ACHN (cell line): ENCODE measurements at regions not wholly inside any gene's neighbourhood (a gene's known extent, or its start where the extent isn't known, plus 50 kb on each side); places are given as distances from the start of the nearest gene placed in this dataset.
"Not testable (repeated sequence)": the region's sequence is repeated elsewhere in the genome, so short reads cannot be mapped to it uniquely, and the experiment has no call there.

Experiments used
- DNase-seq: peaks from one replicate; pipeline ENCODE4 v3.0.0-alpha.2; 2015
- in situ Hi-C: cut with HindIII; loops from 2 replicates; pipeline ENCODE4 v1.10.0; 2017; ENCODE audit warnings: low sequenced_read_pairs, low pct_ligation_motif_present, low pct_unique_long_range_greater_than_20kb

DNA sequence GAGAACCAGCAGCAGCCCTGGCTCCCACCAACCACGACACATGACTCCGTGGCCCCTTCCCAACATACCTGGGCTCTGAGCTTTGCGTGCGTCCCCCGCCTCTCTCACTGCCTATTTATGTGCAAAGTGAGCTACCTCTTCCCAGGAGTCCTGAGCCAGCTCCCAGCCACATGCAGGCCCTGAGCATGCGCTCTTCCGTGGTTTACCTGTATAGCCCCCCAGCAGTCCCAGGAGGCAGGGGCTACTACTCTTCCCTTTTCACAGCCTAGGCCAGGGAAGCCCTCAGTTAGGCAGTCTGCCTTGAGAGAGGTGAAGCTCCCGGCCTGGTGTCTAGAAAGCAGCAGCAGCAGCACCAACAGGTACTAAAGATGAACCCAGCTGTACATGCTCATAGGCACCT is 114.8 kb upstream of the CDYL start:
- DNase-seq = no peak

DNA sequence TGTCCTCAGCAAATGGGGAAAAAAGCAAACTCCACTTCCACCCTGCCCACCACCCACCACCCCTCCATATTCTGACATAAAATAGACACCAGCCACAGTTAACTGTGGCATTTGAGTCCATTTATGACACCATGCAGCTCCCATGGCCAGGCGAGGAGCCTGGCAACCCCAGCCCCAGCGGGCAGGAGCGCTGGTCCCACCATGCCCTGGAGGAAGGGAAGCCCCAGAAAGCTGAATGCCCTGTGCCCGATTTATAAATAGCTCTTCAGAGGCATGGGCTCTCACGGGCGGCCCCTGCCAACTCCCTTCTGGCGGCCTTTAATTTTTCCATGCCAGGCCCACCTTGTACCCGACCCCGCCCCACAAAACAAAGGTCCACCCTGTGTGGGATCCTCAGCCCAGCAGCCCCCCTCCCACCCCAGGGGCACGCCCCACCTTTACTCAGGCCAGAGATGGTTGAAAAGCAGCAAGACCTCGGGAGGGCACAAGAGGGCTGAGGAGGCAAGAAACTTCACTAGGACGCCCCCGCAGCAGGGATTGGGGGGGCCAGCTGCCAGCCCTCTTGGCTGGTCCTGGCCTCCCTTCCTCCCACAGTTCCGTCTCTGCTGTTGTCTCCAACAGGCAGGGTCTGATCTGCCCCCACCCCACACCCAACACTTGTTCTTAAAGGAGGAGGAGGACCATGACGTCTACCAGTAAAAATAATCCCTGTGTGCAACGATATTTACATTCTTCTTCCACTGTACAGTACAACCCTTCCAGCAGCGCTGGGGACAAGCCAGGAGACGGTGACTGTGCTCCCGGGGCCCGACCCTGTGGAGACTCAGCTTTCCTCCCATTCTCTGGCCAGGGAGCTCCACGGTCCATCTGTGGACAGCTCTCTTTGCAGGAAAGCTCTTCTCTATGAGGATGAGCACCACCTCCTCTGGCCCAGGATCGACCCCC is 115.6 kb upstream of the CDYL start:
- no peak for DNase-seq
- in situ Hi-C loops = no loop called here

More for the DNA sequence above, 114.8 kb upstream of the CDYL start:
- in situ Hi-C loops = no loop called here

DNA sequence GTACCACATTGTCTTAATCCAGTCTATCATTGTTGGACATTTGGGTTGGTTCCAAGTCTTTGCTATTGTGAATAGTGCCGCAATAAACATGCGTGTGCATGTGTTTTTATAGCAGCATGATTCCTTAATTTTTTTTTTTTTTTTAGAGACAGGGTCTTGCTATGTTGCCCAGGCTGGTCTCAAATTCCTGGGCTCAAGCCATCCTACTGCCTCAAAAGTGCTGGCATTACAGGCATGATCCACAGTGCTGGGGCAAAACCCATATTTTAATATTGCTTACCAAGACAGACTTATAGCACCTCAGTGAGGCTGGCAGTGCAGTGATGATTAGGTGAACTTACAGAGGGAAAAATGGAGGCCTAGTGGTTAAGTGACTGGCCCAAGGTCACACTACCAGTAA is 116.5 kb upstream of the CDYL start:
- DNase-seq, in situ Hi-C loops: not testable (repeated sequence)

DNA sequence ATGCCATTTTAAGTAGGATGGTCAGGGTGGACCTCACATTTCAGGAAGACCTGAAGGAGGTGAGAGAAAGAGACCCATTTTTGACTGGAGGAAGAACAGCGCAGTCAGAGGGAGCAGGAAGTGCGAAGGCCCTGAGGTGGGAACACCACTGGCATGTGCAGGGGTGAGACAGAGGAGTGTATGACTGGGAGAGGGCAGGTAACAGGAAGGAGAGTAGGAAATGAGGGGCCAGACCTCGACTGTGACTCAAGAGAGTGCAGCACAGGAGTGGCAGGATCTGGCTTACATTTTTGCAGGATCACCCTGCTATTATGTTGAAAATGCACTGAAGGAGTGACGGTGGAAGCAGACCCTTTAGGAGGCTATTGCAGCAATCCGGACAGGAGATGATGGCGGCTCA is 117.7 kb upstream of the CDYL start:
- in situ Hi-C loops = no loop called here
- DNase-seq = no peak

DNA sequence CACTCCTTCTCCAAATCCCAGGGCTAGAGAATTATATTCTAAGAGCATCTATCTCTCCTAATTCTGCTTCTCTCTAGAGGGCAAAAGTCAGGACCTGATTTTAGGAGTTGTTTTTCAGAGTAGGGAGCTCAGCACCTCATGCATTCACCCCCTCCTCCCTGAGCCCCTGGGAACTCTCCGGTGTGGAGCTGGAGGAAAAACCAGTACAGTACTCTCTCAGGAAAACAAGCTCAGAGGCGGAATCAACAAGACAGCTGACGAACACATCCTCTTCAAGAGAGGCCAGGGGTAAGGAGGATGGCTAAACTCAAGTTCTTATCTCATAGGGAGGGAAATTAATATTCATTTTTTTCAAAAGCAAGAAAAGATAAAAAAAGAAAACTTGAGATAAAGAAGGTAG is 120.1 kb upstream of the CDYL start:
- in situ Hi-C loops = no loop called here

DNA sequence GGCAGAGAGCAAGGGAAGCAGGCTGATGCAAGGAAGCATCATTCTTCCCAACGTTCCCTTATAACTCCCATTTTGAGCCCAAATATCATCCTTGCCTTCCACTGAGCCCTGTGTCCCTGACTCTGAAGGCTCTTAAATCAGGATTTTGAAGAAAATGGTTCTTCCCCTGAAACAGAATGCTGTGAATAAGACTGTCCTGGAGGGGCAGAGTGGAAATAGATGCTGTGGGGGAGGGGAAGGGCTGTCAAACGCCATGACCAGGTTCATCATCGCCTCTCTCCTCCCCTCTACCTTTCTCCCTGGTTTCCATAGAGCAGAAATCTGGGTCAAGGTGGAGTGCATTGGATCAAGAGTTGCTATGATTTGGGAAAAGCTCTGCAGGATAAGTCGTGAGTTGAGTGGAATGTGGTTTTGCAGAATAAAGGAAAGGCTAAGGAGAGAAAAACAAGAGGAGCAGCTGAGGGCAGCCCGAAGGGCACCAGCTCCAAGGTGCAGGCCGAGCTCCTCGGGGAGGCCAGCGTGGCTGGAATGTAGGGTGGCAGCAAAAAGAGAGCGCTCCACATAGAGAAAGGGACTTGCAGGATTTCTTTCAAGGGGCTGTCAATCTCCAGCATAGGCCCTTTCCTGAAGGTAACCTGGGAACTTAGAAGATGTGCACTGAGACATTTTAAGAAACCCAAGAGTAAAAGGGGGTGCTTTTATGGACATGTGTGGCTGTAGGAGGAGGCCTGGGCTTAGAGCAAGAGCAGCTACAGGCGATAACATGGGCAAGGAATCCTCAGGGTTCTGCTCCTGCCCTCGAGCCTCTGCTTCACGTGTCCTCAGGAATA is 120.8 kb upstream of the CDYL start:
- in situ Hi-C loops = no loop called here
- no peak for DNase-seq

More for the DNA sequence above, 120.1 kb upstream of the CDYL start:
- no peak for DNase-seq

DNA sequence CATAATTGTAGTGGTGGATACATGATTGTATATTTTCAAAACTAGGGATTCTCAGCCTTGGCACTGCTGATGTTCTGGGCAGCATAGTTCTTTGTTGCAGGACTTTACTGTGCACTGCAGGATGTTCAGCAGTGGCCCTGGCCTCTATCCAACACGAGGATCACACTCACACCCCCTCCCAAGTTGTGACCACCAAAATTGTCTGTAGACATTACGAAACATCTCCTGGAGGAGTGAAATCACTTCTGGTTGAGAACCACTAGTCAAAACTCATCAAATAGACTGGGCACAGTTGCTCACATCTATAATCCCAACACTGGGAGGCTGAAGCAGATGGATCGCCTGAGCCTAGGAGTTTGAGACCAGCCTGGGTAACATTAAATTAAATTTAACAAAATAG is 123.1 kb upstream of the CDYL start:
- in situ Hi-C loops = no loop called here

DNA sequence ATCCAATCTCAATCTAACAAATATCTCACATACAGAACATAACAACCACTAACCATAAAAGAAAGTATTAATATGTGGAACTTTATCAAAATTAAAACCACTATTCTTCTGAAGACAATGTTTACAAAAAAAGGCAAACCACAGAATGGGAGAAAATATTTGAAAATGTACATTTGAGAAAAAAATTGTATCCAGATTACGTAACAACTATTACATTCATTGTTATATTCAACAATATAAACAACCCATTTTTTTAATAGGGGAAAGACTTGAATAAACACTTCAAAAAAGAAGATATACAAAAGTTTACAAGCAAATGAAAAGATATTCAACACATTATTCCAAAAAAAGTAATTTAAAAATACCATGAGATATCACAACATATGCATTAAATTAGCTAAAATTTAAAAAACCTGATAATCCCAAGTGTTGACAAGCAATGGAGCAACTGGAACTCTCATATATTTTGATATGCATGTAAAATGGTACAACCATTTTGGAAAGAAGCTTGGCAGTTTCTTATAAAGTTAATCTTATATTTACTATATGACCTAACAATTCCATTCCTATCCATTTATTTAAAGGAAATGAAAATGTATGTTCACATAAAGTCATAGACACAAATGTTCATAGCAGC is 124.3 kb upstream of the CDYL start:
- no peak for DNase-seq
- in situ Hi-C loops = no loop called here

More for the DNA sequence above, 123.1 kb upstream of the CDYL start:
- DNase-seq = no peak

DNA sequence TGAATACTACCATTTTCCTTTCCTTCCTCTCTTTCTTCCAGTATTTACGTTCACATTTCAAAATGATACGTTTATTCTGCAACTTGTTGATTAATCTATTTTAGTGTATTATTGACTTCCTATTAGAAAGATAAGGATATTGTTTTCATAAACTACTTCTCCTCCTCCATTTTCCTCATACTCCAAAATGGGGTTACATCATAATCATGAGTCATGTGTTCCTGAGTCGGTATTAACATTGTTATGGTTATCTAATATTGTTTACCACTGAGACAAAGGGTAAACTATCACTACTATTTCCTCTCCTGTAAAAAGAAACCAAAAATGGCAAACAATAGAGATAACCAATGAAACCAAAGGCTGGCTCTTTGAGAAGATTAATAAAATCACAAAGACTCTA is 126.5 kb upstream of the CDYL start:
- DNase-seq = no peak
- in situ Hi-C loops = no loop called here

DNA sequence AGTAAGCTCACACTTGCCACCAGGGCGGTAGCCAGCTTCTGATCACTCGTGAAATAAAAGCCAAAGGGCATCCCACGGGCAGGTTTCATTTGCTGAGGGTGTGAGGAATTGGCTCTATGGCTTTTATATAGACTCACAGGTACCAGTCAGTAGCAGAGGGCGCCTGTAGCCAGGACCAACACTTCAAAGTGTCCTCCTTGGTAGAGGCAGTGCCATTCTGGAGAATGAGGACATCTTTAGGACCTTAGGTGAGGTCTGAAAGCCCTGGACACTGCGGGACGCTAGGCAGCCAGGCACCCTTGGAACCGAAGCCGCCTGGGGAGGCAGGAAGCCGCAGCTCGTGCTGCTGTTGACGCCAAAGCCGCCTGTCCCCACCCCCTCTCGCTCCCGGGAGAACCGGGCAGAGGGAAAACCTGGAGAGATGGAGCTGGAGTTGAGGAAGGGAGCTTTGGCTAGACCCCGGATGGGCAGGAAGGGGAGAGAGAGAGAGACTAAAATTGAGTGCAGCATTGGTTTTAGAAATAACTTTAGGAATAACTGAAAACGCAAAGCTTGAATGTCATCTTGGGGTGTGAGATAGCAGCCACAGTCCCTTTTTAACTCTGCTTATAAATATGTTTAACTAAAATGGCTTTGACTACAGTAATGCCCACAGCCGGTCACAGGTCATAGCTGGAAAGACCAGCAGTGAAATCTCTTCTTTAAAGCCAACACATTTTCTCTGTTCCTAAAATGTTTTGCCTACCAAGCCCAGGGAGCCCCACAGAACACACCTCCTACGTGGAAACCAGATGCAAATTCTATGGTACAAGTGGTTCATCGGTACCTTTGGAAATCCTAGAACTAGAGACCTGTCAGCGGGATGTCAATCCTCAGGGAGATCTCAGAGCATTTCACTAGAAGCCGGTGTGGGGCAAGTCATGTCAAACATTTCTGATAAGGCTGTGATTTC is 128.5 kb upstream of the CDYL start:
- in situ Hi-C loops = no loop called here
- peak; percentile 29 for DNase-seq

DNA sequence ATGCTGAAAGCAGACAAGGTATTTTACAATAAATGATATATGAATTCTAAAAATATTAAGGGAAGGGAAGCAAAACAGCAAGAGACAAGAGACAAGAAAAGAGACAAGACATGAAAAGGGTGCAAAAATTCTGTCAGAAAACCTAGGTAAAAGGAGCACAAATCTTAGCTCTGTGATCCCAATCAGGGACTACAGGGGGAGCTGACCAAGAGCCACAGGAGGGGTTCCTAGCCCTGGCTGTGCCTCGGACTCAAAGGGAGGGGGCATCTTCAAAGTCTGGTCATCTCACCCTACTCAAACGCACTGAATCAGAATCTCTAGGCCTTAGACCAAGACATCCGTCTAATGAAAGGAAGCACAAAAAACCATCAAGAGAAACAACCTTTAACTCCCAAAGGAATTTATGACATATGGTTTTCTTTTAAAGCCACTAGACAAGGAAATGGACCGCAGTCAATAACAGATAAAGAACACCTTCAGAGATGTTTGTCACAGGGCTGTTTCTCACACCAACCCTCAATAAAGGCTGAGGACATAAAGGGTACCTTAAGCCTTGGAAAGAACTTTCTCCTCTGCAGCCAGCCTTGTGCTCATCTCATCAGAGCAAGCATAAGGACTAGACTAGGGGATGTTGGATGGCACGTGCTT is 130.4 kb upstream of the CDYL start:
- DNase-seq = no peak
- in situ Hi-C loops = no loop called here

DNA sequence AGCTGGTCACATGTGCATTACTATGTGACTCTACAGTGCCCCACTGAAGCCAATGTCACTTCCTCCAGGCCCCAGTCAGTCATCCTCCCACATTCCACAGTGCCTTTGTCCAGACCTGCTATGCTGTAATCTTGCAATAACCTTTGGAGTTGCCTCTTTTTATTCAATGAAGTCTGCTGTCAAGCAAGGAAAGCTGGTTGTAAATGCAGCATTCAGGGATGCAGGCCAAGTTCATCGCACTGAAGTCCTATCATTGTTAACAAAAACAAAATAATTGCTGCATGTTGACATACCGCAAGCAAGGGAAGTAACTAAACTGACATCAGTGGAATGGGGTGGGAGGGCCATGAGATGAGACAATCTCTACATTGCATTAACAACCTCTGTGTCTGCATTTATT is 131.2 kb upstream of the CDYL start:
- in situ Hi-C loops = no loop called here

DNA sequence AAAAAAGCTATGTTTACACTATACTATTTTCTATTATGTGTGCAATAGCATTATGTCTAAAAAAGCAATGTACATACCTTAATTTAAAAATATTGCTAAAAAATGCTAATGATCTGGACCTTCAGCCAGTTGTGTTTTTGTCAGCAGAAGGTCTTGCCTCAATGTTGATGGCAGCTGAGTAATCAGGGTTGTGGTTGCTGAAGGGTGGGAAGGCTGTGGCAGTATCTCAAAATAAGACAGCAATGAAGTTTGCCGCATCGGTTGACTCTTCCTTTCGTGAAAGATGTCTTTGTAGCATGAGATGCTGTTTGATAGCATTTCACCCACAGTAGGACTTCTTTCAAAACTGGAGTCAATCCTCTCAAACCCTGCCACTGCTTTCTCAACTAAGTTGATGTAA is 134.7 kb upstream of the CDYL start:
- no peak for DNase-seq
- in situ Hi-C loops = no loop called here

More for the DNA sequence above, 131.2 kb upstream of the CDYL start:
- DNase-seq = no peak

DNA sequence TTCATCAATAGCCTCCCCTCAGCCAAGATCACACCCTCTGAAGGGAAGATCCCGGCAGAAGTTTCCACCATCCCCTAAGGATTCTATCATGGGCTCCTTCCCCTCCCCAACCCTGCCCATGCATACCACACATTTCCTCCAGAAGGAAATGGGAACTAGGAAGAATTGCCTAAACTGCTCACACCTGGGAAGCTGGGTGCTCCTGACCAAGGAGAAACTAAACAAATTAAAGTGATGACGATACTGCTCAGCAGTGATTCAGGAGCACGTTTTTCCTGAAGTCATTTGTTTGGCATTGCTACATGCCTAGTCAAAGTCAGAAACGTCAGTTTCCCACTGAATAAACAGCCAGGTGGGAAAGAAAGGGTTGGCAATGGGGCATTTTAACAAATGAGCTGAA is 136.1 kb upstream of the CDYL start:
- in situ Hi-C loops = no loop called here
- DNase-seq = no peak

DNA sequence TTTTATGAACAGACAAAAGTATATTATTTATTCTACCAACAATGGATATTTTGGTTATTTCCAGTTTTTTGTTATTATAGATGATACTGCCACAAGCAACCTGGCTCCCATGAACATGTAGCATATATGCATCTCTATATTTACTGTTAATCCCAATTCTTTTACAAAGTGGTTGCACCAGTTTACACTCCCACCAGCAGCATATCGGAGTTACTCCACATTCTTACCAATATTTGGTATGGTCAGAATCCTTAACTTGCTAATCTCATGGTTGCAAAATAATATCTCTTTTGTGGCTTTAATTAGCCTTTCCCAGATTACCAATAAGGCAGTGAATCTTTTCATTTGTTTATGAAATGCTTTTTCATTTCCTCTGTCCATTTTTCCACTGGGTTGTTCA is 137.6 kb upstream of the CDYL start:
- no peak for DNase-seq
- in situ Hi-C loops = no loop called here

DNA sequence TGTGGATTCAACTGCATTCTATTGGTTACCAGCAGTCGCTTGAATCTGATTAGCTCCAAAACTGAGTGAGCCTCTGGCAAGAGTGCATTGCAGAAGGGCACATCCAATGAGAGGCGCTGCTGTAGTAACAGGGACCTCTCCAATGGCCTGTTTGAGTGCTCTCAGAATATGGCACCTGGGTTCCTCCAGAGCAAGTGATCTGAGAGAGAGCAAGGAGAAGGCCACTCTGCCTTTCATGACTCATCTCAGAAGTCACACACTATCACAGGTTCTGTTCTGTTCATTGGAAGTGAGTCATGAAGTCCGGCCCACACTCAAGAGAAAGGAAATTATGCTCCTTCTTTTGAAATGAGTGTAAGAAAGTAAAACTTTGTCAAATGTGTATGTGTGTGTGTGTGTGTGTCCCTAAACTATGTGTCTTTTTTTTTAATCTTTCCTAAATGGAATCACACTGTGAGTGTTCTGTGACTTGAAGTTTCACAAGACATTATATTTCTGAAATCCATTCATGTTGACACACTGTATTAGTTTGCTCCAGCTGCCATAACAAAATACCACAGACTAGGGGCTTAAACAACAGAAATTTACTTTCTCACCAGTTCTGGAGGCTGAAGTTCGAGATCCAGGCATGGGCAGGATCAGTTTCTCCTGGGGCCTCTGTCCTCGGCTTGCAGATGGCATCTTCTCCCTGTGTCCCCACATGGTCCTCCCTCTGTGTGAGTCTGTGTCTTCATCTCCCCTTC is 138.3 kb upstream of the CDYL start:
- peak; percentile 2 for DNase-seq
- in situ Hi-C loops = no loop called here

DNA sequence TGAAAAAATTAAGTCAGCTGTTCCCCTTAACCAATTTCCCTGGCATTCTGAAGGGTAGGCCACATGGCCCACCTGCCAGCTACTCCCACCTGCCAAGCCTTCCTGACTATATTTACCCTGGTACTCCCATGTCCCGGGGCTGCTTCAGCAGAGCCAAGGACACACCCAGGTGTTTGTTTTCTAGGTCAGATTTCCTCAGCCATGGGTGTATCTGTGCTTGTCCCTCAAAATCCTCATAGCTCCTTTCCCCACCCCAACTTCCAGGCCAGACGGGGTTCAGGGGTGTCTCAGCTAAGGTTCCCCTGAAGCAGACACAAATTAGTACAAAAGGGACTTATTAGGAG is 139.4 kb upstream of the CDYL start:
- DNase-seq = no peak
- in situ Hi-C loops = no loop called here
